Lower leg skin (tissue), 3 donors: ENCODE measurements at regions not wholly inside any gene's neighbourhood (a gene's known extent, or its start where the extent isn't known, plus 50 kb on each side); places are given as distances from the start of the nearest gene placed in this dataset.

Experiments used
- CTCF ChIP-seq, 3 donors: fragments of 450-650 bp; IDR thresholded peaks; one replicate each; pipeline ENCODE4 v1.5.1; 2016; ENCODE audit warnings: antibody characterized with exemption in 3 of 3, mild to moderate bottlenecking in 3 of 3, moderate library complexity in 2 of 3
- POLR2A ChIP-seq, 2 donors: fragments of 450-650 bp; IDR thresholded peaks; one replicate each; pipeline ENCODE4 v1.6.1; 2016 to 2017; ENCODE audit warnings: antibody characterized with exemption in 2 of 2, mild to moderate bottlenecking in 1 of 2, moderate library complexity in 1 of 2

- TF ChIP-seq CTCF (IDR thresholded peaks at IDR 0.05) (no peak), POLR2A (IDR thresholded peaks at IDR 0.05) (no peak)
Observed at GRCh38 chr2:42910645-42911405, 118.4 kb upstream of the HAAO start.
